ENCODE measurements at regions not wholly inside any gene's neighbourhood (a gene's known extent, or its start where the extent isn't known, plus 50 kb on each side); places are given as distances from the start of the nearest gene placed in this dataset.
"Not testable (repeated sequence)": the region's sequence is repeated elsewhere in the genome, so short reads cannot be mapped to it uniquely, and the experiment has no call there.

DNA sequence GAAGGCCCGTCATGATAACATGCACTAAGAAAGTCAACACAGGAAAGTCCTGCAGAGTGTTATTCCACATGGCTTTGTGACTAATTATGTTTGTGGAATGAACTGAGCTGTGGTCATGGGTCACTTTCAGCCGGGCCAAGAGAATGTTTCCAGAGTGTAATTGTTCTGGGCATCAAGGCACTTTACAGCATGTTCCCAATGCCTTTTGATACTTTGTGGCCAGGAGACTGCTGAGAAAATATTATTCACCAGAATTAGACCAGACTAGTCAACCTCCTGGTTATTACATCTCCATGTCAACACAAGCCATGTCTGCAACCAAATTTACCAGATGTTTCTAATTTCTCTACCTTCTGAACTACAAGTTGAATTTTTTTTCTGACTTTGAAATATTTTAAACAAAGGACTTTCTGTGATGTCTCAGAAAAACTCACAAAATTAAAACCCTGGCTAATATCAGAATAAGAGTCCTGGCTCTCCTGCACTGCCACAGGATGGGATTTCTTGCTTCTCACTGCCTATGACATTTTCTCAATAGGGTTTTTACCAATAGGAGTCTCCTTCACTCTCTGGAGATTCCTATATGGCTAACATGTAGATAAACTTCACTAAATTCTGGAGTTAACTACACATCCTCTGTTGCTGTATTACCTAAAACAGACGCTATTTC is 90.6 kb upstream of the WDR75 start:
- no peaks in the 10 kb centered on the region for H3K4me1 ChIP-seq

GRCh38 chr2:189351933-189352332 is 89.3 kb upstream of the WDR75 start:
- peaks cover 0 to 15% of the 10 kb centered on the region in 2 donors for H3K9me3 ChIP-seq
- H3K4me3 ChIP-seq; H3K4me1 ChIP-seq; H3K27me3 ChIP-seq; H3K27ac ChIP-seq; H3K36me3 ChIP-seq; intact Hi-C loops (cut with DNase I; ENCODE audit: low total_unique reads); DNase-seq (ENCODE audit: low spot score in 2 of 2): not testable (repeated sequence)

More for the DNA sequence above, 90.6 kb upstream of the WDR75 start:
- Histone ChIP-seq H3K4me3 (no peak overlapping the region), H3K36me3 (no peaks in the 10 kb centered on the region), H3K9me3 (peaks cover 0 to 15% of the 10 kb centered on the region in 2 donors), H3K27ac (peak overlapping the region in 1 of 2 donors; percentile 21), H3K27me3 (no peaks in the 10 kb centered on the region)
- intact Hi-C loops (cut with DNase I; ENCODE audit: low total_unique reads) = no loop called here
- no peak for DNase-seq (ENCODE audit: low spot score in 2 of 2)
- TF ChIP-seq, protein P1, sequence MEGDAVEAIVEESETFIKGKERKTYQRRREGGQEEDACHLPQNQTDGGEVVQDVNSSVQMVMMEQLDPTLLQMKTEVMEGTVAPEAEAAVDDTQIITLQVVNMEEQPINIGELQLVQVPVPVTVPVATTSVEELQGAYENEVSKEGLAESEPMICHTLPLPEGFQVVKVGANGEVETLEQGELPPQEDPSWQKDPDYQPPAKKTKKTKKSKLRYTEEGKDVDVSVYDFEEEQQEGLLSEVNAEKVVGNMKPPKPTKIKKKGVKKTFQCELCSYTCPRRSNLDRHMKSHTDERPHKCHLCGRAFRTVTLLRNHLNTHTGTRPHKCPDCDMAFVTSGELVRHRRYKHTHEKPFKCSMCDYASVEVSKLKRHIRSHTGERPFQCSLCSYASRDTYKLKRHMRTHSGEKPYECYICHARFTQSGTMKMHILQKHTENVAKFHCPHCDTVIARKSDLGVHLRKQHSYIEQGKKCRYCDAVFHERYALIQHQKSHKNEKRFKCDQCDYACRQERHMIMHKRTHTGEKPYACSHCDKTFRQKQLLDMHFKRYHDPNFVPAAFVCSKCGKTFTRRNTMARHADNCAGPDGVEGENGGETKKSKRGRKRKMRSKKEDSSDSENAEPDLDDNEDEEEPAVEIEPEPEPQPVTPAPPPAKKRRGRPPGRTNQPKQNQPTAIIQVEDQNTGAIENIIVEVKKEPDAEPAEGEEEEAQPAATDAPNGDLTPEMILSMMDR (IDR thresholded peaks at IDR 0.05) = no peak
- peak in 2 of 3 donors; percentile 47 to 81 for TF ChIP-seq POLR2AphosphoS5 (IDR thresholded peaks at IDR 0.05)

GRCh38 chr2:189357375-189357774 is 83.9 kb upstream of the WDR75 start:
- peaks cover 0 to 14% of the 10 kb centered on the region in 2 donors for H3K9me3 ChIP-seq
- H3K4me1 ChIP-seq; intact Hi-C loops (cut with DNase I; ENCODE audit: low total_unique reads); H3K27me3 ChIP-seq; DNase-seq (ENCODE audit: low spot score in 2 of 2); H3K4me3 ChIP-seq; H3K27ac ChIP-seq; H3K36me3 ChIP-seq: not testable (repeated sequence)

DNA sequence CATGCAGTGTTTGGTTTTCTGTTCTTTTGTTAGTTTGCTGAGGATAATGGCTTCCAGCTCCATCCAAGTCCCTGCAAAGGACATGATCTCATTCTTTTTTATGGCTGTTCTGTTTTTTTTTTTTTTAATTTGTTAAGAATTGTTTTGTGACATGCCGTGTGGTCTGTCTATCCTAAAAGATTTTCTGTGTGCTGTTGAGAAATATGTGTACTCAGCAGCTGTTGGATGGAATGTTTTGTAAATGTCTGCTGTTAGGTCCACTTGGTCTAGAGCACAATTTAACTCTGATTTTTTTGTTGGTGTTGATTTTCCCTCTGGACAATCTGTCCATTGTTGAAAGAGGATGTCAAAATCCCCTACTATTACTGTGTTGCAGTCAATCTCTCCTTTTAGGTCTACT is 80.4 kb upstream of the WDR75 start:
- TF ChIP-seq POLR2A (IDR thresholded peaks at IDR 0.05) (no peak), POLR2AphosphoS5 (IDR thresholded peaks at IDR 0.05) (no peak)
- TF ChIP-seq, protein P1 (IDR thresholded peaks at IDR 0.05) = no peak
- no peak for DNase-seq (ENCODE audit: low spot score in 2 of 2)
- intact Hi-C loops (cut with DNase I; ENCODE audit: low total_unique reads) = no loop called here
- Histone ChIP-seq H3K36me3 (no peaks in the 10 kb centered on the region), H3K27me3 (no peaks in the 10 kb centered on the region), H3K27ac (no peak overlapping the region), H3K4me1 (no peaks in the 10 kb centered on the region), H3K4me3 (no peak overlapping the region), H3K9me3 (peaks cover 0 to 3% of the 10 kb centered on the region in 2 donors)

GRCh38 chr2:189362283-189362682 is 79.0 kb upstream of the WDR75 start:
- TF ChIP-seq POLR2A (IDR thresholded peaks at IDR 0.05) (no peak), POLR2AphosphoS5 (IDR thresholded peaks at IDR 0.05) (no peak)
- TF ChIP-seq, protein P1 (IDR thresholded peaks at IDR 0.05) = no peak
- Histone ChIP-seq H3K4me1 (no peaks in the 10 kb centered on the region), H3K9me3 (peaks cover 0 to 3% of the 10 kb centered on the region in 2 donors), H3K36me3 (no peaks in the 10 kb centered on the region), H3K27ac (no peak overlapping the region), H3K27me3 (no peaks in the 10 kb centered on the region), H3K4me3 (no peak overlapping the region)
- DNase-seq (ENCODE audit: low spot score in 2 of 2) = no peak
- intact Hi-C loops (cut with DNase I; ENCODE audit: low total_unique reads) = no loop called here

DNA sequence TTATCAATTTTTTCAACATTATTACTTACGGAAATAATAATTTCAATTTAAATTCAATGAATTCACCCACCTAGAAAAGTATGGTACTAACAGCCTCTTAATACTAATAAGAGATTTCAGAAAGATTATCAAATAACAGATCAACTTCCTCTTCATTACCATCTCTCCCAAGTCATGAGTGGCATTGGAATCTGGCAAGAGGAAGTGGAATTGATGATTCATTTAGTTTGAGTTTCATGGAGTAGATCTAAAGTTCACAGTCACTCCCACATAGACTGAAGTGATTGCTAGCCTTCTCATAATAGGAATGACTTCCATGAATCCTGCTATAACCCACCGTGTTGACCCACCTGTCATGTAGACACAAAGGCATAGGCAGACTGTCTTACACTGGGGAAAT is 77.7 kb upstream of the WDR75 start:
- TF ChIP-seq, protein P1 (IDR thresholded peaks at IDR 0.05) = no peak
- no peak for TF ChIP-seq POLR2A (IDR thresholded peaks at IDR 0.05)
- TF ChIP-seq POLR2AphosphoS5 (IDR thresholded peaks at IDR 0.05) = no peak
- intact Hi-C loops (cut with DNase I; ENCODE audit: low total_unique reads) = no loop called here
- no peaks in the 10 kb centered on the region for H3K4me1 ChIP-seq

More for the DNA sequence above, 77.7 kb upstream of the WDR75 start:
- Histone ChIP-seq H3K9me3 (no peaks in the 10 kb centered on the region), H3K27me3 (no peaks in the 10 kb centered on the region), H3K36me3 (no peaks in the 10 kb centered on the region), H3K27ac (no peak overlapping the region), H3K4me3 (no peak overlapping the region)
- no peak for DNase-seq (ENCODE audit: low spot score in 2 of 2)

Measured in breast epithelium (tissue), 4 donors.